K562 (cell line): ENCODE measurements at regions not wholly inside any gene's neighbourhood (a gene's known extent, or its start where the extent isn't known, plus 50 kb on each side); places are given as distances from the start of the nearest gene placed in this dataset.

ENCODE experiments used
- ATAC-seq: fragments of 200-7000 bp; cut with Tn5 transposase; 3 replicates; pipeline ENCODE4 v1.9.1; 2020; ENCODE audit warnings: moderate library complexity
- BruUV-seq: library from RNA; stranded (reverse); fragments of 400-500 nt; replicated peaks from 2 replicates; lab custom pipeline; 2021; lab: Mats Ljungman, UMichigan
- CTCF ChIA-PET: fragments of 300-600 bp; formaldehyde crosslinking; extraction: SDS; loops from one replicate; lab custom pipeline; 2021; ENCODE audit warnings: low intra/inter-chr PET ratio; lab: Yijun Ruan, JAX
- POLR2A ChIA-PET: fragments of 300-600, 350-650 bp; sonication (Branson Sonifier 250); formaldehyde crosslinking; extraction: SDS; loops from one replicate; lab custom pipeline; 2021; ENCODE audit warnings: antibody characterized with exemption, inconsistent platforms; lab: Yijun Ruan, JAX
- DNase-seq, 4 experiments: peaks; one replicate each; pipeline versions ENCODE4 v3.0.0 to v3.0.0-alpha.2; 2011 to 2018; ENCODE audit warnings: low spot score in 3 of 4, mixed read lengths in 3 of 4; ENCODE audit errors: extremely low read depth in 1 of 4
- FAIRE-seq: peaks from 2 replicates; lab custom pipeline; 2011; peaks lifted over from hg19 to GRCh38; lab: Jason Lieb, UNC
- H2AFZ ChIP-seq: 2 replicates; pipeline ENCODE4 v1.6.0; 2011; ENCODE audit warnings: low read depth, low read length, control low read depth, inconsistent platforms
- H3K27ac ChIP-seq: fragments of 200-600 bp; 3 replicates; pipeline ENCODE4 v1.8.0; 2011; ENCODE audit warnings: low read depth, mild to moderate bottlenecking, control low read depth, inconsistent platforms, low read length, moderate library complexity, mixed read lengths; ENCODE audit errors: extremely low read depth
- H3K27me3 ChIP-seq, 2 experiments: fragments of 300-600 bp in 1 of 2; 2 replicates in 1 of 2; 3 replicates in 1 of 2; pipeline versions ENCODE4 v1.6.0 to v1.8.0; 2011; ENCODE audit warnings: inconsistent platforms in 2 of 2, low read length in 2 of 2, mild to moderate bottlenecking in 1 of 2, mixed read lengths in 1 of 2, moderate library complexity in 1 of 2; ENCODE audit not compliant: control insufficient read depth in 2 of 2, insufficient read depth in 2 of 2
- H3K36me3 ChIP-seq: fragments of 300-600 bp; 3 replicates; pipeline ENCODE4 v1.8.0; 2011; ENCODE audit warnings: mild to moderate bottlenecking, low read length, inconsistent platforms; ENCODE audit not compliant: control insufficient read depth, insufficient read depth
- H3K4me1 ChIP-seq, 2 experiments: fragments of 200-600 bp in 1 of 2; replicated peaks in 1 of 2; 2 replicates in 1 of 2; 3 replicates in 1 of 2; pipeline versions ENCODE4 v1.5.1 to v1.8.0; 2011; ENCODE audit warnings: inconsistent platforms in 2 of 2, low read length in 2 of 2, mild to moderate bottlenecking in 1 of 2, mixed read lengths in 1 of 2, moderate library complexity in 1 of 2; ENCODE audit not compliant: control insufficient read depth in 2 of 2, insufficient read depth in 2 of 2
- H3K4me2 ChIP-seq: 2 replicates; pipeline ENCODE4 v1.6.1; 2011; ENCODE audit warnings: low read length, control low read depth, inconsistent platforms, mixed read lengths; ENCODE audit not compliant: insufficient read depth
- H3K4me3 ChIP-seq: fragments of 200-600 bp; sonication (generic), shearing (Covaris generic); 2 replicates; pipeline ENCODE4 v1.5.1; 2016; ENCODE audit warnings: control low read depth, inconsistent platforms
- H3K79me2 ChIP-seq: fragments of 200-600 bp; 3 replicates; pipeline ENCODE4 v1.8.0; 2011; ENCODE audit warnings: low read length, inconsistent platforms; ENCODE audit not compliant: control insufficient read depth, insufficient read depth
- H3K9ac ChIP-seq, 2 experiments: 2 replicates each; pipeline versions ENCODE4 v1.6.0 to v1.6.1; 2011; ENCODE audit warnings: low read depth in 2 of 2, low read length in 2 of 2, control low read depth in 1 of 2, inconsistent platforms in 1 of 2, mild to moderate bottlenecking in 1 of 2, mixed read lengths in 1 of 2; ENCODE audit not compliant: insufficient read depth in 1 of 2
- H3K9me1 ChIP-seq: one replicate; pipeline ENCODE4 v1.6.0; 2011; ENCODE audit warnings: inconsistent platforms, mild to moderate bottlenecking, low read length, moderate library complexity; ENCODE audit not compliant: control insufficient read depth, insufficient read depth
- H3K9me3 ChIP-seq: replicated peaks from 2 replicates; pipeline ENCODE4 v1.5.1; 2011; ENCODE audit warnings: low read depth, low read length, inconsistent platforms; ENCODE audit not compliant: control insufficient read depth, insufficient read depth
- H4K20me1 ChIP-seq: replicated peaks from 2 replicates; pipeline ENCODE4 v1.6.1; 2011; ENCODE audit warnings: low read length, inconsistent platforms, mixed read lengths; ENCODE audit not compliant: control insufficient read depth, insufficient read depth
- ARID2 ChIP-seq: fragments of 450-650 bp; IDR thresholded peaks from 2 replicates; pipeline ENCODE4 v1.6.1; 2017; ENCODE audit warnings: antibody characterized with exemption, mild to moderate bottlenecking
- CTCFL ChIP-seq: IDR thresholded peaks from 2 replicates; pipeline ENCODE4 v1.6.1; 2011; ENCODE audit warnings: borderline replicate concordance, low read depth, mild to moderate bottlenecking, moderate library complexity, low read length; ENCODE audit not compliant: insufficient read depth, poor library complexity, severe bottlenecking
- ESRRB ChIP-seq: fragments of 250-450 bp; sonication (Bioruptor Pico); IDR thresholded peaks from 2 replicates; pipeline ENCODE4 v1.5.0; 2020; ENCODE audit warnings: mild to moderate bottlenecking, moderate library complexity, borderline replicate concordance
- GATAD2B ChIP-seq: fragments of 450-650 bp; IDR thresholded peaks from 2 replicates; pipeline ENCODE4 v1.6.1; 2017; ENCODE audit warnings: mild to moderate bottlenecking, borderline replicate concordance
- ILF3 ChIP-seq: fragments of 450-650 bp; IDR thresholded peaks from 2 replicates; pipeline ENCODE4 v1.6.1; 2018; ENCODE audit warnings: antibody characterized with exemption, mild to moderate bottlenecking, moderate library complexity, borderline replicate concordance
- NFIC ChIP-seq: fragments of 450-650 bp; IDR thresholded peaks from 2 replicates; pipeline ENCODE4 v1.6.1; 2017; ENCODE audit warnings: mild to moderate bottlenecking, inconsistent platforms
- RBM39 ChIP-seq: fragments of 200-400 bp; formaldehyde crosslinking; optimal IDR thresholded peaks from 2 replicates; pipeline ENCODE3; 2018; ENCODE audit warnings: low read depth, low read length
- TBL1XR1 ChIP-seq, 2 experiments: IDR thresholded peaks; 2 replicates each; pipeline ENCODE4 v1.6.1; 2012; ENCODE audit warnings: improper control_type of control experiment in 2 of 2, low read length in 2 of 2, mild to moderate bottlenecking in 1 of 2
- USF1 ChIP-seq: sonication (generic); formaldehyde crosslinking; IDR thresholded peaks from 2 replicates; pipeline ENCODE4 v1.9.0; 2022; ENCODE audit warnings: mild to moderate bottlenecking, missing genetic modification reagents
- ZNF766 ChIP-seq: fragments of 200-800 bp; sonication (Bioruptor generic); conservative IDR thresholded peaks from 2 replicates; pipeline ENCODE4 v1.6.1; 2016; ENCODE audit warnings: missing genetic modification characterization, missing compliant biosample characterization
- WGBS: fragments of 100-300 bp; shearing (Covaris generic); methylation state at CpG from one replicate; pipeline ENCODE4 v1.1.6; 2016; ENCODE audit warnings: low coverage, mixed read lengths; ENCODE audit not compliant: insufficient coverage; ENCODE audit errors: missing lambda C conversion rate; 5-methylcytosine and 5-hydroxymethylcytosine counted together
- in situ Hi-C: fragments of 300-500 bp; cut with MboI; formaldehyde crosslinking; loops from 4 replicates; pipeline ENCODE4 v1.15.0; 2018; ENCODE audit warnings: inconsistent platforms, mixed read lengths
- intact Hi-C: fragments of 100-400 bp; cut with micrococcal nuclease; formaldehyde crosslinking; loops from 2 replicates; pipeline ENCODE4 v1.14.2; 2022

DNA sequence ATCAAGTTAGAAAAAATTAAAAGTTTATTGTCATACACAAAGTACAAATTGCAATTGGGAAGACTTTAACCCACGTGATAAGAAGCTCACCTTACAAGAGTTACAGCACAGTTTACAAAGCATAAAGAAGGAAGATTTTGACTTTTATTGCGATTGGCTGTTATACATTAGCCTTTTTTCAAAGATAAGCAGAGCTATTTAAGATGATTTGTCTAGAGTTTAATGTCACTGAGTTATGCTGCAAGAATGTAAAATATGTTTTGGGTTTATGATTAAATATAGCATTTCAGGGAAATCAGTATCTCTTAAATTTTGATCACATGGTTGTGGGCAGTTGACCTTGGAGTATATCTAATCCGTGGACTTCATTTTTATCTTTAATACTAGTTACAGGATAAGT is 664.2 kb upstream of the PTCHD4 start:
- H3K79me2 ChIP-seq = no peaks in the 10 kb centered on the region
- H3K36me3 ChIP-seq = no peaks in the 10 kb centered on the region
- no peak overlapping the region for H3K9ac ChIP-seq
- no peak overlapping the region for H3K27ac ChIP-seq
- intact Hi-C loops = no loop called here
- BruUV-seq = no TSS peak
- POLR2A ChIA-PET = no interaction called here
- TF ChIP-seq RBM39 (no peak), ARID2 (no peak), USF1 (CRISPR knock-in tag) (no peak), ZNF766 (CRISPR knock-in tag) (no peak), GATAD2B (no peak), ESRRB (CRISPR knock-in tag) (no peak), NFIC (no peak), ILF3 (no peak), CTCFL (no peak), TBL1XR1 (IDR thresholded peaks at IDR 0.05; ENCODE audit: low read length in 2 of 2) (no peak)
- TF ChIP-seq, all 486 proteins: peak for 0
- FAIRE-seq (no peak), ATAC-seq (no peak), DNase-seq (no peak)
- CTCF ChIA-PET = no interaction called here
- 2% methylated on average over 3 of the region's 3 CpGs for WGBS
- Histone ChIP-seq H4K20me1 (no peaks in the 10 kb centered on the region), H3K4me3 (no peak overlapping the region), H3K9me3 (no peaks in the 10 kb centered on the region), H3K27me3 (no peaks in the 10 kb centered on the region; a peak in 1 of 5 replicates), H3K4me1 (no peaks in the 10 kb centered on the region), H2AFZ (no peak overlapping the region), H3K9me1 (no peaks in the 10 kb centered on the region), H3K4me2 (no peak overlapping the region)
- in situ Hi-C loops = no loop called here
